ENCODE measurements at regions not wholly inside any gene's neighbourhood (a gene's known extent, or its start where the extent isn't known, plus 50 kb on each side); places are given as distances from the start of the nearest gene placed in this dataset.
A peak's percentile ranks its signal among the peaks of the same experiment; 100 is the strongest.

- H4K20me1 ChIP-seq (ENCODE audit: insufficient read depth, low read length): no peaks in the 10 kb centered on the region
- peaks cover 27% of the 10 kb centered on the region for H3K4me1 ChIP-seq (ENCODE audit: insufficient read depth, low read length)
- TF ChIP-seq, protein P1, sequence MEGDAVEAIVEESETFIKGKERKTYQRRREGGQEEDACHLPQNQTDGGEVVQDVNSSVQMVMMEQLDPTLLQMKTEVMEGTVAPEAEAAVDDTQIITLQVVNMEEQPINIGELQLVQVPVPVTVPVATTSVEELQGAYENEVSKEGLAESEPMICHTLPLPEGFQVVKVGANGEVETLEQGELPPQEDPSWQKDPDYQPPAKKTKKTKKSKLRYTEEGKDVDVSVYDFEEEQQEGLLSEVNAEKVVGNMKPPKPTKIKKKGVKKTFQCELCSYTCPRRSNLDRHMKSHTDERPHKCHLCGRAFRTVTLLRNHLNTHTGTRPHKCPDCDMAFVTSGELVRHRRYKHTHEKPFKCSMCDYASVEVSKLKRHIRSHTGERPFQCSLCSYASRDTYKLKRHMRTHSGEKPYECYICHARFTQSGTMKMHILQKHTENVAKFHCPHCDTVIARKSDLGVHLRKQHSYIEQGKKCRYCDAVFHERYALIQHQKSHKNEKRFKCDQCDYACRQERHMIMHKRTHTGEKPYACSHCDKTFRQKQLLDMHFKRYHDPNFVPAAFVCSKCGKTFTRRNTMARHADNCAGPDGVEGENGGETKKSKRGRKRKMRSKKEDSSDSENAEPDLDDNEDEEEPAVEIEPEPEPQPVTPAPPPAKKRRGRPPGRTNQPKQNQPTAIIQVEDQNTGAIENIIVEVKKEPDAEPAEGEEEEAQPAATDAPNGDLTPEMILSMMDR (IDR thresholded peaks at IDR 0.05; ENCODE audit: extremely low read depth, low read depth, low read length): no peak
- H3K36me3 ChIP-seq (ENCODE audit: insufficient read depth, low read length): no peaks in the 10 kb centered on the region
- no peak overlapping the region for H3K4me3 ChIP-seq (ENCODE audit: insufficient read depth, low read length)
- no peaks in the 10 kb centered on the region for H3K27me3 ChIP-seq (ENCODE audit: insufficient read depth, low read length)
- no peaks in the 10 kb centered on the region for H3K79me2 ChIP-seq (ENCODE audit: insufficient read depth, low read length)
- no peak overlapping the region for H3K27ac ChIP-seq (ENCODE audit: low read depth, low read length)
- H3K4me2 ChIP-seq (ENCODE audit: insufficient read depth, low read length): no peak overlapping the region
- H2AFZ ChIP-seq (ENCODE audit: low read length): no peak overlapping the region
- H3K9me3 ChIP-seq (ENCODE audit: low read depth, low read length): no peaks in the 10 kb centered on the region
- no peak for DNase-seq (ENCODE audit: insufficient read length, low spot score, missing footprints)
Measured at GRCh38 chr2:12009323-12009905, 263.0 kb downstream of the LPIN1 start.

DNA sequence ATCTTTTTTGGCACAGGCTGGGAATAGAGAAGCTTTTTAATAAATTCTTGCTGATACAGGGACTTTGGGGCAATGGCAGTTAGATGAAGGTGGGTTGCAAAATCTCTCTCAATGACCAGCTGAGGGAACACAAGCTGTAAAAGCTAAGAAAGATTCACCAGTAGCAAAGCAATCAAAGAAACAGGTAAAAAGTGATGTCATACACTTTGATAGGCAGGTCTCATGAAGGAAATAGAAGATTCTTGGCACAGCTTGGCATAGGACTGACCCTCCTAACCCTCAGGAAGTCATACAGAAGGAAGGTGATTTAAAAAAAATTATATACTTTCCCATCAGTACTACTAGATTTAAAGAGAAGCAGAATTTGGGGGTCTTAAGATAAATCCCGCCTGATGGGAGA, 263.6 kb downstream of the LPIN1 start:
- no peak for DNase-seq (ENCODE audit: insufficient read length, low spot score, missing footprints)
- Histone ChIP-seq H3K27ac (ENCODE audit: low read depth, low read length) (no peak overlapping the region), H4K20me1 (ENCODE audit: insufficient read depth, low read length) (no peaks in the 10 kb centered on the region), H3K79me2 (ENCODE audit: insufficient read depth, low read length) (no peaks in the 10 kb centered on the region), H2AFZ (ENCODE audit: low read length) (no peak overlapping the region), H3K36me3 (ENCODE audit: insufficient read depth, low read length) (no peaks in the 10 kb centered on the region), H3K4me3 (ENCODE audit: insufficient read depth, low read length) (no peak overlapping the region), H3K4me2 (ENCODE audit: insufficient read depth, low read length) (no peak overlapping the region), H3K4me1 (ENCODE audit: insufficient read depth, low read length) (peaks cover 31% of the 10 kb centered on the region), H3K9me3 (ENCODE audit: low read depth, low read length) (no peaks in the 10 kb centered on the region), H3K27me3 (ENCODE audit: insufficient read depth, low read length) (no peaks in the 10 kb centered on the region)
- TF ChIP-seq, protein P1 (IDR thresholded peaks at IDR 0.05; ENCODE audit: extremely low read depth, low read depth, low read length): no peak

- H3K79me2 ChIP-seq (ENCODE audit: insufficient read depth, low read length): no peaks in the 10 kb centered on the region
- H3K4me2 ChIP-seq (ENCODE audit: insufficient read depth, low read length): no peak overlapping the region
- TF ChIP-seq, protein P1 (IDR thresholded peaks at IDR 0.05; ENCODE audit: extremely low read depth, low read depth, low read length): no peak
- no peak overlapping the region for H2AFZ ChIP-seq (ENCODE audit: low read length)
- H3K9me3 ChIP-seq (ENCODE audit: low read depth, low read length): no peaks in the 10 kb centered on the region
- DNase-seq (ENCODE audit: insufficient read length, low spot score, missing footprints): no peak
- no peaks in the 10 kb centered on the region for H3K27me3 ChIP-seq (ENCODE audit: insufficient read depth, low read length)
- no peak overlapping the region for H3K27ac ChIP-seq (ENCODE audit: low read depth, low read length)
- no peaks in the 10 kb centered on the region for H4K20me1 ChIP-seq (ENCODE audit: insufficient read depth, low read length)
- peaks cover 31% of the 10 kb centered on the region for H3K4me1 ChIP-seq (ENCODE audit: insufficient read depth, low read length)
- no peaks in the 10 kb centered on the region for H3K36me3 ChIP-seq (ENCODE audit: insufficient read depth, low read length)
- no peak overlapping the region for H3K4me3 ChIP-seq (ENCODE audit: insufficient read depth, low read length)
Measured at GRCh38 chr2:12010779-12011178, 264.3 kb downstream of the LPIN1 start.

GRCh38 chr2:12014088-12014960, 267.9 kb downstream of the LPIN1 start:
- H3K4me2 ChIP-seq (ENCODE audit: insufficient read depth, low read length): no peak overlapping the region
- H3K4me1 ChIP-seq (ENCODE audit: insufficient read depth, low read length): peaks cover 13% of the 10 kb centered on the region
- no peaks in the 10 kb centered on the region for H4K20me1 ChIP-seq (ENCODE audit: insufficient read depth, low read length)
- peak overlapping the region; percentile 8 for H2AFZ ChIP-seq (ENCODE audit: low read length)
- H3K36me3 ChIP-seq (ENCODE audit: insufficient read depth, low read length): no peaks in the 10 kb centered on the region
- H3K79me2 ChIP-seq (ENCODE audit: insufficient read depth, low read length): no peaks in the 10 kb centered on the region
- no peak overlapping the region for H3K27ac ChIP-seq (ENCODE audit: low read depth, low read length)
- TF ChIP-seq, protein P1 (IDR thresholded peaks at IDR 0.05; ENCODE audit: extremely low read depth, low read depth, low read length): no peak
- no peaks in the 10 kb centered on the region for H3K9me3 ChIP-seq (ENCODE audit: low read depth, low read length)
- no peak overlapping the region for H3K4me3 ChIP-seq (ENCODE audit: insufficient read depth, low read length)
- H3K27me3 ChIP-seq (ENCODE audit: insufficient read depth, low read length): no peaks in the 10 kb centered on the region
- DNase-seq (ENCODE audit: insufficient read length, low spot score, missing footprints): peak; percentile 83
